GM12872 (cell line): ENCODE measurements at regions not wholly inside any gene's neighbourhood (a gene's known extent, or its start where the extent isn't known, plus 50 kb on each side); places are given as distances from the start of the nearest gene placed in this dataset.

Source experiments
- TF ChIP-seq, protein P1 (sequence below): IDR thresholded peaks from 3 replicates; pipeline ENCODE4 v1.5.1; 2011; ENCODE audit warnings: low read depth, mild to moderate bottlenecking, low read length, moderate library complexity; ENCODE audit not compliant: insufficient read depth

DNA sequence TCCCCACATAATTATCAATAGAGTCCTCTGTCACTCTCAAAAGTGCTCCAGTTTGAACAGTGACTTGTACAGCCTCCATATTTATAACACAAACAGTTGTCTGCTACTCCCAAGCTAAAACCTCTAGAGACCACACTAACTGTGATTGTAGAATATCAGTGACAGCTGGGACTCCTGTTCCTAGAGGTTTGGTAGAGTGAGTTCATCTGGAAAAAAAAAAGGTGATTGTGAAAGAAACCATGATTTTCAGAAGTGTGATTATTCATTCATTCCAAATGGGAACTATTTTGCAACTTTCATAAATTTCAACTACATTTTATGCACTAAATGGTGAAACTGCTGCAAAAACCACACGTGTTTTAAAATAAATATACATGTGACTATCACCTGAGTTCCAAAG lies 128.0 kb upstream of the PLXNC1 start:
- TF ChIP-seq, protein P1, sequence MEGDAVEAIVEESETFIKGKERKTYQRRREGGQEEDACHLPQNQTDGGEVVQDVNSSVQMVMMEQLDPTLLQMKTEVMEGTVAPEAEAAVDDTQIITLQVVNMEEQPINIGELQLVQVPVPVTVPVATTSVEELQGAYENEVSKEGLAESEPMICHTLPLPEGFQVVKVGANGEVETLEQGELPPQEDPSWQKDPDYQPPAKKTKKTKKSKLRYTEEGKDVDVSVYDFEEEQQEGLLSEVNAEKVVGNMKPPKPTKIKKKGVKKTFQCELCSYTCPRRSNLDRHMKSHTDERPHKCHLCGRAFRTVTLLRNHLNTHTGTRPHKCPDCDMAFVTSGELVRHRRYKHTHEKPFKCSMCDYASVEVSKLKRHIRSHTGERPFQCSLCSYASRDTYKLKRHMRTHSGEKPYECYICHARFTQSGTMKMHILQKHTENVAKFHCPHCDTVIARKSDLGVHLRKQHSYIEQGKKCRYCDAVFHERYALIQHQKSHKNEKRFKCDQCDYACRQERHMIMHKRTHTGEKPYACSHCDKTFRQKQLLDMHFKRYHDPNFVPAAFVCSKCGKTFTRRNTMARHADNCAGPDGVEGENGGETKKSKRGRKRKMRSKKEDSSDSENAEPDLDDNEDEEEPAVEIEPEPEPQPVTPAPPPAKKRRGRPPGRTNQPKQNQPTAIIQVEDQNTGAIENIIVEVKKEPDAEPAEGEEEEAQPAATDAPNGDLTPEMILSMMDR = no peak

DNA sequence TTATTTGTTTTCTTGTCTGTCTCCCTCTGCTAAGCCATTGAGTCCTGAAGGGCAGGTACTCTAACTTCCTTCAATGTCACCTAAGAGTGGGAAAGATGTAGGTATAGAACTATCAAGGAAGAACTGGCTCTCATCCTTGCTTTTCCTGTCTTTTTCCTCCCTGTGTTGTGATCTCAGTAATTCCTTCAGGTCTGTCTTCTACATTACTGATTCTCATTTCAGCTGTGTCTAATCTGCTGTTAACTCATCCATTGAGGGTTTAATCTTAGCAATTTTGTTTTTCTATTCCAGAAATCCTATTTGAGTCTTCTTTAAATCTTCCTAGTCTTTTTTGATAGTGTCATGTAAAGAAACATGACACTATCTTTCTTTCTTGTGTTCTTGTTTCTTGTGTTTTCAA lies 124.5 kb upstream of the PLXNC1 start:
- TF ChIP-seq, protein P1 = no peak

DNA sequence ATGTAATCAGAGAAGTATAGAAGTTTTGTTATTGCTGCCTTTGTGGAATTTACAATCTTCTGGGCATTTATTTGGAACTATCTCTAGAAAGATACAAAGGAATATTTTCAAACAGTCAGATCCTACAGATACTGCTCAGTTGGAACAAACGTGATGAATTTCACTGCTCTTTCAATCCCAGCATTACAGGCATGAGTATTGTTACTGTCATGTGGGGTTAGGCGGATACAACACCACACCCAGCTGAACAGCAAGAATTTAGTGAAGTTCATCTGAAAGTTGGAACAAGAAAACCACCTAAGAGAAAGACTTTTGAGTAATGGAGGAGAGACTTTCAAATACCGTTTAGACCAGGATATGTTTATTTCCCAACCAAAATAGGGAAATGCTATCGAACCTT lies 123.3 kb upstream of the PLXNC1 start:
- TF ChIP-seq, protein P1 = no peak

GRCh38 chr12:94025756-94026155 lies 122.6 kb upstream of the PLXNC1 start:
- TF ChIP-seq, protein P1 = no peak

DNA sequence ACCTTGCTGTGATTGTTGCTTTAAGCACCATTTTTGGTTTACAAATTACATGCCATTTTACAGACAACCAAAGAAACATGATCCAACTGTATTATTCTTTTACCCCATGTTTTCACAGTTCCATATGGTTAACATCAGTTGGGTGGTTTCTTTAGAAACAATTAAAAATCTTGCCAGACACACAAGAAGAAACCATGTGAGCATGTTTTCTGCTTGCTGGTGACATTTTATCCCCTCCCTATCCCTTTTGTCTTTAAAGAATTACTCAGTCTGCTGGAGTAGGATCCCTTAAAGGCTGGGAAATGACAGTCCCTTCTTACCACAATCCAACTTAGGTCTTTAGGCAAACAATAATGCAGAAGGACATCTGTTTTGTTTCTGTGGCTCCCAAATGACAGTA lies 121.8 kb upstream of the PLXNC1 start:
- TF ChIP-seq, protein P1 = no peak

GRCh38 chr12:94027561-94027960 lies 120.8 kb upstream of the PLXNC1 start:
- TF ChIP-seq, protein P1 = no peak

DNA sequence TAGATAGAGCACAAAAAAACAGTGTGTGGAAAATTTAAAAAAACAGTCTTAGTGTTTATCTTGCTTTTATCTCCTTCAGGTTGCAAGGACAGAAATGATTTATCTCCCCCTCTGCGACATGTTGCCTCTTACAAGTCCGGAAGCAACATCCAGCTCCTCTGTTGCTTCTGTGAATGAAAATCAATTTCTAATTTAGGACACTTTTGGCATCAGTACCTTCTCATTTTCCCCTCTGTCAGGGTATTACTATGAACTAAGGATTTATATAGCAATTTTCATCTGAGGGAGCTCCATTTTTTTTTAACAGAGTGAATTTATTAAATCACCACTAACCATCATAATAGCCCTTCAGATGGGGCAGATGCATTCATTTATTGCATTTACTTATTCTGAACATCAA lies 116.6 kb upstream of the PLXNC1 start:
- TF ChIP-seq, protein P1 = no peak

DNA sequence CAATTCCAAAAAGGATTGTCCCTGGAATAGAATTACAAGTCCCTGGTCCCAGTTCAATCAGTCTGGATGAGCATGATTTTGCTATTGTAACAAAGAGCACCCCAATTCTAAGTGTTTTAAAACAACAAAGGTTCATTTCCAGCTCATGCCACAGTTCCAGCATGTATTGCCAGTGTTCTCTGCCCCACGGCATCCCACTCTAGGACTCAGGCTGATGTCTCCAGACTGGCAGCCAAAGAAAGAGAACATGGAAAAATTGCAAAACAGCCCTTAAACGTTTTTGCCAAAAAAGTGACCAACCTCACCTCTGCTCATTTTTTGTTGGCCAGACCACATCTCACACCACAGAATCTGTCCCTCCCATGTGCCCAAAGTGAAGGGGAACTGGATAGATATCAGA lies 116.0 kb upstream of the PLXNC1 start:
- TF ChIP-seq, protein P1 = no peak
